ENCODE measurements at regions not wholly inside any gene's neighbourhood (a gene's known extent, or its start where the extent isn't known, plus 50 kb on each side); places are given as distances from the start of the nearest gene placed in this dataset.
"Not testable (repeated sequence)": the region's sequence is repeated elsewhere in the genome, so short reads cannot be mapped to it uniquely, and the experiment has no call there.

DNA sequence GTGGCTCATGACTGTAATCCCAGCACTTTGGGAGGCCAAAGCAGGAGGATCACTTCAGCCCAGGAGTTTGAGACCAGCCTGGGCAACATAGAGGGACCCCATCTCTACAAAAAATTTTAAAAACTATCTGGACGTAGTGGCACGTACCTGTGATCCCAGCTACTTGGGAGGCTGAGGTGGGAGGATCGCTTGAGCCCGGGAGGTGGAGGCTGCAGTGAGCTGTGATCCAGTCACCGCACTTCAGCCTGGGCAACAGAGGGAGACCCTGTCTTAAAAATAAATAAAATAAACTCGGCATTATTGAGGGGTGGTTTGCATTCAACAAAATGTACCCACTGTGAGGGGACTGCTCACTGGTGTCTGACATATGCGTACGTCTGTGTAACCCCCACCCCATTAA is 79.5 kb upstream of the GSE1 start:
- not testable (repeated sequence) for TF ChIP-seq POLR2A (IDR thresholded peaks at IDR 0.05)
- TF ChIP-seq, protein P1, sequence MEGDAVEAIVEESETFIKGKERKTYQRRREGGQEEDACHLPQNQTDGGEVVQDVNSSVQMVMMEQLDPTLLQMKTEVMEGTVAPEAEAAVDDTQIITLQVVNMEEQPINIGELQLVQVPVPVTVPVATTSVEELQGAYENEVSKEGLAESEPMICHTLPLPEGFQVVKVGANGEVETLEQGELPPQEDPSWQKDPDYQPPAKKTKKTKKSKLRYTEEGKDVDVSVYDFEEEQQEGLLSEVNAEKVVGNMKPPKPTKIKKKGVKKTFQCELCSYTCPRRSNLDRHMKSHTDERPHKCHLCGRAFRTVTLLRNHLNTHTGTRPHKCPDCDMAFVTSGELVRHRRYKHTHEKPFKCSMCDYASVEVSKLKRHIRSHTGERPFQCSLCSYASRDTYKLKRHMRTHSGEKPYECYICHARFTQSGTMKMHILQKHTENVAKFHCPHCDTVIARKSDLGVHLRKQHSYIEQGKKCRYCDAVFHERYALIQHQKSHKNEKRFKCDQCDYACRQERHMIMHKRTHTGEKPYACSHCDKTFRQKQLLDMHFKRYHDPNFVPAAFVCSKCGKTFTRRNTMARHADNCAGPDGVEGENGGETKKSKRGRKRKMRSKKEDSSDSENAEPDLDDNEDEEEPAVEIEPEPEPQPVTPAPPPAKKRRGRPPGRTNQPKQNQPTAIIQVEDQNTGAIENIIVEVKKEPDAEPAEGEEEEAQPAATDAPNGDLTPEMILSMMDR (IDR thresholded peaks at IDR 0.05), result not testable (repeated sequence)

Measured in uterus (tissue), 2 donors.